Breast epithelium (tissue), 3 donors: ENCODE measurements at regions not wholly inside any gene's neighbourhood (a gene's known extent, or its start where the extent isn't known, plus 50 kb on each side); places are given as distances from the start of the nearest gene placed in this dataset.

Experiments
- POLR2A ChIP-seq: fragments of 450-650 bp; IDR thresholded peaks from one replicate; pipeline ENCODE4 v1.6.1; 2016; ENCODE audit warnings: antibody characterized with exemption, mild to moderate bottlenecking, moderate library complexity
- POLR2AphosphoS5 ChIP-seq, 3 donors: sonication (generic); formaldehyde crosslinking; IDR thresholded peaks; one replicate each; pipeline ENCODE4 v1.6.1; 2017; ENCODE audit warnings: antibody characterized with exemption in 3 of 3
- TF ChIP-seq, protein P1 (sequence below), 3 donors: fragments of 450-650 bp; IDR thresholded peaks; one replicate each; pipeline ENCODE4 v1.5.1; 2016 to 2017; ENCODE audit warnings: antibody characterized with exemption in 3 of 3, mild to moderate bottlenecking in 3 of 3, moderate library complexity in 3 of 3

DNA sequence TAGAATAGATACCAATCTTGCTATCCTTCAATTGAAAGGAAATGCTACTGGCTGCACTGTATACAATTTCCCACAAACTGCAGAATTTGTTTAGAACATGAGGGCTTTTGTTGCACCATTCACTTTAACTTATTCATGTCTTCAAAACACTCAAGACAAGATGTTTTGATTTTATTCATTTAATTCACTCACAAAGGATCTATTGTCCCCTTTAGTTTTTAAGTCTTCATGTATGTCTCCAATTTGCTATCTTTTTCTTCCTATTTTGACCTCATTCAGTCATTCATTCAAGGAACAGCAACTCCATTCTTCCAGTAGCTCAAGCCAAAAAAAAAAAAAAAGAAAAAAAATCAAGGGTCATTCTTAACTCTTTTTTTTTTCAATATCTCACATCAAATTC lies 130.6 kb upstream of the SOX21 start:
- TF ChIP-seq POLR2A (no peak), POLR2AphosphoS5 (IDR thresholded peaks at IDR 0.05) (no peak)
- TF ChIP-seq, protein P1, sequence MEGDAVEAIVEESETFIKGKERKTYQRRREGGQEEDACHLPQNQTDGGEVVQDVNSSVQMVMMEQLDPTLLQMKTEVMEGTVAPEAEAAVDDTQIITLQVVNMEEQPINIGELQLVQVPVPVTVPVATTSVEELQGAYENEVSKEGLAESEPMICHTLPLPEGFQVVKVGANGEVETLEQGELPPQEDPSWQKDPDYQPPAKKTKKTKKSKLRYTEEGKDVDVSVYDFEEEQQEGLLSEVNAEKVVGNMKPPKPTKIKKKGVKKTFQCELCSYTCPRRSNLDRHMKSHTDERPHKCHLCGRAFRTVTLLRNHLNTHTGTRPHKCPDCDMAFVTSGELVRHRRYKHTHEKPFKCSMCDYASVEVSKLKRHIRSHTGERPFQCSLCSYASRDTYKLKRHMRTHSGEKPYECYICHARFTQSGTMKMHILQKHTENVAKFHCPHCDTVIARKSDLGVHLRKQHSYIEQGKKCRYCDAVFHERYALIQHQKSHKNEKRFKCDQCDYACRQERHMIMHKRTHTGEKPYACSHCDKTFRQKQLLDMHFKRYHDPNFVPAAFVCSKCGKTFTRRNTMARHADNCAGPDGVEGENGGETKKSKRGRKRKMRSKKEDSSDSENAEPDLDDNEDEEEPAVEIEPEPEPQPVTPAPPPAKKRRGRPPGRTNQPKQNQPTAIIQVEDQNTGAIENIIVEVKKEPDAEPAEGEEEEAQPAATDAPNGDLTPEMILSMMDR (IDR thresholded peaks at IDR 0.05): no peak
